Right cardiac atrium (tissue), 5 donors: ENCODE measurements at regions not wholly inside any gene's neighbourhood (a gene's known extent, or its start where the extent isn't known, plus 50 kb on each side); places are given as distances from the start of the nearest gene placed in this dataset.

Source experiments
- ATAC-seq, 2 donors: fragments of 200-7000 bp; cut with Tn5 transposase; one replicate each; pipeline versions ENCODE4 v1.8.0 to v1.9.1; 2020; ENCODE audit warnings: moderate library complexity in 2 of 2, mild to moderate bottlenecking in 1 of 2
- DNase-seq, 3 donors: peaks; one replicate each; pipeline ENCODE4 v3.0.0-alpha.2; 2020
- H3K27ac ChIP-seq: one replicate; pipeline ENCODE4 v1.5.1; 2013; ENCODE audit warnings: mild to moderate bottlenecking, low read length, control low read depth, moderate library complexity
- H3K27me3 ChIP-seq: one replicate; pipeline ENCODE4 v1.6.1; 2013; ENCODE audit not compliant: control insufficient read depth, insufficient read depth
- H3K4me1 ChIP-seq: one replicate; pipeline ENCODE4 v1.6.1; 2013; ENCODE audit warnings: low read length; ENCODE audit not compliant: control insufficient read depth, insufficient read depth
- H3K4me3 ChIP-seq: one replicate; pipeline ENCODE4 v1.5.1; 2013; ENCODE audit warnings: low read length, control low read depth
- H3K9me3 ChIP-seq: one replicate; pipeline ENCODE4 v1.6.1; 2013; ENCODE audit warnings: low read length; ENCODE audit not compliant: control insufficient read depth
- WGBS: extraction: QIAGEN DNeasy Blood & Tissue Kit; methylation state at CpG from one replicate; pipeline ENCODE4 v1.1.7; 2013; 5-methylcytosine and 5-hydroxymethylcytosine counted together
- intact Hi-C, 4 donors: fragments of 100-400 bp; cut with DNase I; formaldehyde crosslinking; loops; one replicate each; pipeline versions ENCODE4 v1.11.0 to v1.14.0; 2022 to 2023
- donor health status: healthy with polysubstance abuse.
- donor health status: DM: no; HTN: yes; CAD: no.
- donor health status: DM: no; HTN: no; CAD: no.
- donor health status: DM: no; HTN: yes; CAD: no; lungs with severe emphysema.
- donor health status: DM: yes; HTN: yes; CAD: no.

DNA sequence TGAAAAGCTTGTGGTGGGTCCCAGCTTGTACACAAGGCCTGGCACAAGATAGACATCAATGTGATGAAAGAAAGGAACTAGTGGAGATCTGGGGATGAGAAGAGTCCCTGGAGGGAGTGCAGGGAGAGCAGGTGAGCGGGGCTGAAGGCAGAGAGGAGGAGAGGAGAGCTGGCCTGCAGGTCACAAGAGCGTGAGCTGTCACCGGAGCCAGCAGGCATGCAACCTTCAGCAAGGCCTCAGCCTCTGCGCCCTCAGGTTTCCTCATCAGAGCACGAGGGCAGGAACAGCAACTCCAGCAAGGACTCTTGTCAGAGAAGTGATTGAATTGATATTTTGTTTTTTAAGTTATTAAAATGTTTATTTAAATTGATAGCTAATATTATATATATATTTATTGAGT, 188.6 kb downstream of the CXCL12 start:
- intact Hi-C loops = no loop called here

DNA sequence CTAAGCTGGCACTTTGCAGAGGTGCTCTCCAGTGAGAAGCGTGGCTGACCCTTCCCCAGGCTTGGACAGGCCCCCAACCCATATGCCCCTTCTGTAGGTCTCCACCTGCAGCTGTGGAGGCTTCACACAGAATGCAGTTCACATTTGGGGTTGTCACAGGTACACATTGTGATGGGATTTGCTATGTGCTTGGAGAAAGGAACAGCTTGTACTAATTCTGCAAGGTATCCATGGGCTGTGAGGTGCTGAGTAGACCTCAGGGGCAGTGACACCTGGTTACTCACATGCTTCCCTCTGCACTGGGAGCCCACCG, 188.9 kb downstream of the CXCL12 start:
- Histone ChIP-seq H3K4me1 (peaks cover 7% of the 10 kb centered on the region), H3K27ac (no peak overlapping the region), H3K9me3 (no peaks in the 10 kb centered on the region), H3K4me3 (no peak overlapping the region), H3K27me3 (no peaks in the 10 kb centered on the region)
- no peak for DNase-seq
- intact Hi-C loops = no loop called here
- WGBS = 89% methylated on average over 2 of the region's 2 CpGs
- no peak for ATAC-seq

More for the DNA sequence above, 188.6 kb downstream of the CXCL12 start:
- Histone ChIP-seq H3K4me1 (peaks cover 7% of the 10 kb centered on the region), H3K27me3 (no peaks in the 10 kb centered on the region), H3K27ac (no peak overlapping the region), H3K4me3 (no peak overlapping the region), H3K9me3 (no peaks in the 10 kb centered on the region)
- WGBS = 95% methylated on average over 5 of the region's 5 CpGs
- DNase-seq (no peak), ATAC-seq (no peak)

DNA sequence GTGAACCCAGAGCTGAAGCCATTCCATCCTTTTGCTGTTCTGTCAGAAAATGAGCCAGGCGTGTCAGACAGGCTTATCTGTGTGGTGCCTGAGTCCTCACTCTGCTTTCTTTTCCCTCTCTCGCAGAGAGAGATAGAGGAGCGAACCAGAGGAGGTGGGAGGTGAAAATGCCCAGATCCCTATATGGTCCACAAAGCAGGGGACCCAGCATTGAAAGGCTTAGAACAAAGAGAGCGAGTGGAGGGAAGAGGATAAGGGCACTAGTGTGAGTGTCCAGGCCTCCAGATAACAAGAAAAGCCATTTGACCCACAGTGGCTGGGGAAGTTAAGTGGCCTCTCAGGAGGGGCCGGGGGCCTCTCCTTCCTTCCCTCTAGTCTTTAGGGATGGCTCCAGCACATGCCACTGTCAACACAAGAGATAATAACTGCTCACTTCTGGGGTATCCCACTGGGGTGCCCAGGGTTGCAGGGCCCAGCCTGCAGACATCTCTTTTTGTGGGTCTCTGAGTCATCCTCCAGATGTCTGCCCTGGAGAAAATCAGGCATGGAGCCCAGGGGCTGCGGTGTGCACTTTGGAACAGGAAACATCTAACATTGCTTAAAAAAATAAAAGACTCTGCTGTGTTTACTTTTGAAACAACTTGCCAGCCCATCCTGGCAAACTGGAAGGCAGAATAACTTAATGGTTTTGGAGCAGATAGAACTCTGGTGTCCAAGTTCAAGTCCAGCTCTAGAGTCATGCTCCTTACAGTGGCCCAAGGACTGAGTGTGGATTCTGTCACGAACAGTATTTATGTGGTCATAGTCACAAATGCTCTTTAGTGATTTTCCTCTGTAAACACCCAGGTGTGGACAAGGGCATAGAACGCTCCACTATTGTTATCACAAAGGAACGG, 189.5 kb downstream of the CXCL12 start:
- no peak overlapping the region for H3K4me3 ChIP-seq
- no peaks in the 10 kb centered on the region for H3K9me3 ChIP-seq
- peak; percentile 80 to 87 for ATAC-seq
- intact Hi-C loops = no loop called here
- no peaks in the 10 kb centered on the region for H3K27me3 ChIP-seq
- WGBS = 43% methylated on average over 9 of the region's 9 CpGs
- peaks cover 7% of the 10 kb centered on the region for H3K4me1 ChIP-seq
- DNase-seq = peak; percentile 70 to 85 (median 71)
- no peak overlapping the region for H3K27ac ChIP-seq

DNA sequence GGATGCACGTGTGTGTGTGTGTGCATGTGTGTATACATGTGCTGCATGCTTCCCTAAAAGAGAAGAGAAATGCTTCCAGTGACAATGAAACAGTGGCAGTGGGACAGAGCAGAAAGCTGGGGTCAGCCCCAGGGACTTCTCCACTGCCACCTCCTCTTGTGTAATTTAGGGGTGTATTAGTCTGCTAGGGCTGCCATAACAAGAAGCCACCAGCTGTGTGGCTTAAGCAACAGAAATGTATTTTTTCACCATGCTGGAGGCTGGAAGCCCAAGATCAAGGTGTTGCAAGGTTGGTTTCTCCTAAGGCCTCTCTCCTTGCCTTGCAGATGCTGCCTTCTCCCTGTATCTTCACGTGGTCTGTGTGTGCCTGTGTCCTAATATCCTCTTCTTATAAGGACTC, 190.5 kb downstream of the CXCL12 start:
- H3K27me3 ChIP-seq = no peaks in the 10 kb centered on the region
- WGBS = 93% methylated on average over 2 of the region's 2 CpGs
- H3K4me1 ChIP-seq = peaks cover 7% of the 10 kb centered on the region
- no peak for DNase-seq
- no peaks in the 10 kb centered on the region for H3K9me3 ChIP-seq
- H3K27ac ChIP-seq = no peak overlapping the region
- ATAC-seq = no peak
- intact Hi-C loops = no loop called here
- no peak overlapping the region for H3K4me3 ChIP-seq

DNA sequence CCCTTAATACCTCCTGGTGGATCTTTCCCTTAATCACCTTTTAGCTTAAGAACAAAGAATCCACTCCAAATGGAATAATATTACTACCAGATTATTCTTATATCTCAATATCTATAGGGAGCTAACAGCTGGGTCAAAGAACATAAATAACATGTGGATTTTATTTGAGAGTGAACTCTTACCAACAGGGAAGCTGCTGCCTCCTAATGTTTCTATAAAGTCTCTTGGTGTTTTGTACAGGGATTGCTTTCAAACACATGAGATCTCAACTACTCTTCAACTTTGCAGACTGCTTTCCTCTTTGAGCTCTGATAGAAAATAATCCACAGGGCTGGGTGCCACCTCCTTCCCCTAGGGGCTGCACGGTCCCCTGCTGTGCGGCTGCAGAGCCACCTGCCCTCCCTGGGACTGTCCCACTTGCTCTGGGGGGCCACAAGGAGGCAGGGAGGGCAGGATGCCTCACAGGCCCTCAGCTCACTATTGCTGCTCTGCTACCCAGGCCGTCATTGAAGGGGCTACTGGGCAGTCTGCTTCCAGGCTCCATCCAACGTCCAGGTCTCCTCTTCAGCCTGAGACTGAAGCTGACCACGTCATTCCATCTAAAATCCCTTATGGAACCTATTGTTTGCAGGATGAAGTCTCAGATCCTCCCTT, 191.2 kb downstream of the CXCL12 start:
- Histone ChIP-seq H3K9me3 (no peaks in the 10 kb centered on the region), H3K4me3 (no peak overlapping the region), H3K27me3 (no peaks in the 10 kb centered on the region), H3K4me1 (peaks cover 7% of the 10 kb centered on the region), H3K27ac (no peak overlapping the region)
- 91% methylated on average over 5 of the region's 5 CpGs for WGBS
- DNase-seq = no peak
- intact Hi-C loops = no loop called here
- ATAC-seq = no peak

DNA sequence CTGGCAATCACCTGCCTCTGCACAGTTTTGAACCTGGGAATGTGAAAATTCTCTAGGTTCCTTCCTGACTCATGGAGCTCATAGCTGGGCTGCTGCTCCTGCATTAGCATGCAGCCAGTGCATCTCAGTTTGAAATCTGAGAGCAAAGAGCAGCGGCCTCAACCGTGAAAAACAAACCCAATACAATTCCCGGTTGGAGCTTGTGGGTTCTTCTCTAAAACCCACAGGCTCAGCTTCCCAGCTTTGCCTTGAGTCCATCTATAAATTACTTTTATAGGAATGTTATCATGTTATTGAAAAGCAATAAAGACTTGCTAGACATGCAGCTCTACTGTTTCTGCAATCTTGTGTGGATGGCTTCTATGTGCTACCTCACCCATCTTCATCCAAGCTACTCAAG, 191.7 kb downstream of the CXCL12 start:
- 94% methylated on average over 3 of the region's 3 CpGs for WGBS
- peaks cover 7% of the 10 kb centered on the region for H3K4me1 ChIP-seq
- no peak overlapping the region for H3K4me3 ChIP-seq
- DNase-seq (no peak), ATAC-seq (no peak)
- intact Hi-C loops = no loop called here
- H3K9me3 ChIP-seq = no peaks in the 10 kb centered on the region
- no peak overlapping the region for H3K27ac ChIP-seq
- H3K27me3 ChIP-seq = no peaks in the 10 kb centered on the region

DNA sequence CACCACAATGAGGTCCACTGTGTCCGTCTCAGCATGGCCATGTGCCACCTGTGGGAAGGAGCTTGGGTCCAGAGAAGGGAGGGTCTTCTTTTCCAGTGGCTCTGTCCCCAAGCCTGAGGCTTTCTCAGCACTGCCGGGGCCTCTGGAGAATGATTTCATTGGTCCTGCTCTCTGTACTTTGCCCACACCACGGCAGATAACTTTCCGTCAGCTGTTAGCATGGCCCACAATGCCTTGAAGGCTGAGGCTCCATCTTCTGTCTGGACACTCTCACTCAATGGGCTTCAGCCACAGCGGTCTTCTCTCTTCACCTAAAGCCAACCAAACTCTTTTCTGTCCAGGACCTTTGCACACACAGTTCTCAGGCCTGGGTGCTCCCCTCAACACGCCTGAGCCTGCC, 192.5 kb downstream of the CXCL12 start:
- WGBS = 88% methylated on average over 6 of the region's 6 CpGs
- Histone ChIP-seq H3K4me3 (no peak overlapping the region), H3K27ac (no peak overlapping the region), H3K4me1 (peaks cover 7% of the 10 kb centered on the region), H3K9me3 (no peaks in the 10 kb centered on the region), H3K27me3 (no peaks in the 10 kb centered on the region)
- intact Hi-C loops = no loop called here
- ATAC-seq = no peak
- no peak for DNase-seq

DNA sequence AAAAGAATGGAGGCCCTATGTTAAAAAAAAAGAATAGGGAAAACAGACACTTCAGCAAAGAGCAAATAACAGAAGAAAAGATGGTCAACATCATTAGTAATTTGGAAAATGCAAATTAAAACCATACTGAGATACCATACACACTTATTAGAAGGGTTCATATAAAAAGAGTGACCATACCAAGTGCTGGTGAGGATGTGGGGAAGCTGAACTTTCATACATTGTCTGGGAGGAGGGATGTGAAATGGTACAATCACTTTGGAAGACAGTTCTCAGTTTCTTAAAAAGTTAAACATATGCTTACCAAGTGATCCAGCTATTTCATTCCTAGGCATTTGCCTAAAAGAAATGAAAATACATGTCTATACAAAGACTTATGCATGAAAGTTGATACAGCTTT, 194.4 kb downstream of the CXCL12 start:
- H3K27me3 ChIP-seq = no peaks in the 10 kb centered on the region
- no peak overlapping the region for H3K27ac ChIP-seq
- ATAC-seq = no peak
- H3K4me3 ChIP-seq = no peak overlapping the region
- intact Hi-C loops = no loop called here
- no peak for DNase-seq
- H3K4me1 ChIP-seq = peaks cover 4% of the 10 kb centered on the region
- no peaks in the 10 kb centered on the region for H3K9me3 ChIP-seq

DNA sequence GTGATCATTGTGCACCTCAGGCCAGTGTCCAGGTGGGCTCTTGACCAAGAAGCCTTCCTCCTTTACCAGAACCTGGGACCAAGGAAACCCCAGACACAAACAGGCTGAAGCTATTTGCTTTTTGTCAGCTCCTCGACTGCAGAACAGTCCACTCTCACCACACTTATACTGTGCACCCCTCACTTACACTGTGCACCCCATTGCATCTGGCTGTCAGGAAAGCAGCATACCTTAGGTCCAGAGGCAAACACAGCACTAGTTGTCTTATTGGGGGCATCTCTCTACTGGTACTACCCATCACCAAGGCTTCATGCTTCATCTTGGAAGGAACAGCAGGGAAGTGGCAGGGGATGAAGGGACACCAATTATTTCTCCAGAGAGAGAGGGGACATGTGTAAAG, 198.1 kb downstream of the CXCL12 start:
- Histone ChIP-seq H3K27ac (no peak overlapping the region), H3K4me3 (no peak overlapping the region), H3K9me3 (no peaks in the 10 kb centered on the region), H3K27me3 (no peaks in the 10 kb centered on the region), H3K4me1 (no peaks in the 10 kb centered on the region)
- WGBS = 88% methylated on average over 1 of the region's 1 CpG
- intact Hi-C loops = no loop called here
- ATAC-seq (no peak), DNase-seq (no peak)

DNA sequence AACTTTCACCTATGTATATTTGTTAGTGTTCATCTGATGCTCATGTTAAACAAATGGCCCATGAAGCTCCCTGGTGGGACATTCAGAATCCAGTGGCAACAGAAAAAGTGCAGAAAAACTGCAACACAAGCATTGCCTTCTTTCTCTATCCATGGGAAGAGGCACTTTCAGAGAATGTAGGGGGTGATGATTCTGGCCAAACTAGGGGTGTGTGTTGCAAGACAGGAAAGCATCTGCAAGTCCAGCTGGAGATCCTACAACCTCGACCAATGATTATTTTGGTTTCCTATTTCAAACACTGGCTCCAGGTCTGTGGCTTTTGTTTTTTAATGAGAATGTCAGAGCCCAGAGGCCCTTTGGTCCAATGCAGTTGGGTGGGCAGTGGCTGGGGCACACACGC, 198.7 kb downstream of the CXCL12 start:
- Histone ChIP-seq H3K27me3 (no peaks in the 10 kb centered on the region), H3K4me1 (no peaks in the 10 kb centered on the region), H3K27ac (no peak overlapping the region), H3K9me3 (no peaks in the 10 kb centered on the region), H3K4me3 (no peak overlapping the region)
- WGBS = 37% methylated on average over 2 of the region's 2 CpGs
- intact Hi-C loops = no loop called here
- ATAC-seq = peak in 1 of 2 donors; percentile 36
- DNase-seq = no peak

DNA sequence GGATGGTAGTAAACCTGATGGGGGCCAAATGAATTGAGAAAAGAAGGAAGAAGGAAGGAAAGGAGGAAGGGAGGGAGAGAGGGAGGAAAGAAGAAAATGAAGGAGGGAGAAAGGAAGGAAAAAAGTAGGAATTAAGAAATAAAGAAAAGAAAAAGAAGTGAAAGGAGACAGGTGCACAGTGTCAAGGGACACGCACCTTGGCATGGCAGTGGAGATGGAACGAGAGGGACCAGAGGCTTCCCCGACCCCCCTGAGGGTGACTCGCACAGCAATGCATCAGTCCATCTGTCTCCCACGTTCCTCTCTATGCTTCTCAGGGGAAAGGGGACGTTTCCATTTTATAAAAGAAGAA, 199.6 kb downstream of the CXCL12 start:
- intact Hi-C loops = no loop called here
- ATAC-seq = no peak
- Histone ChIP-seq H3K4me3 (no peak overlapping the region), H3K27ac (no peak overlapping the region), H3K4me1 (no peaks in the 10 kb centered on the region), H3K9me3 (no peaks in the 10 kb centered on the region), H3K27me3 (no peaks in the 10 kb centered on the region)
- 74% methylated on average over 6 of the region's 6 CpGs for WGBS
- no peak for DNase-seq
